GM19468 (cell line): ENCODE measurements at regions not wholly inside any gene's neighbourhood (a gene's known extent, or its start where the extent isn't known, plus 50 kb on each side); places are given as distances from the start of the nearest gene placed in this dataset.
"Not testable (repeated sequence)": the region's sequence is repeated elsewhere in the genome, so short reads cannot be mapped to it uniquely, and the experiment has no call there.

ENCODE experiments used
- ATAC-seq: cut with Tn5 transposase; IDR thresholded peaks from one replicate; pipeline ENCODE4 v1.9.1; 2021; ENCODE audit warnings: mild to moderate bottlenecking, moderate library complexity, moderate number of reproducible peaks; ENCODE audit not compliant: unreplicated experiment; ENCODE audit errors: extremely low read depth

GRCh38 chr18:73384246-73384645 is 516.5 kb upstream of the NETO1 start:
- ATAC-seq, result no peak

- ATAC-seq, result no peak
Measured at GRCh38 chr18:73381699-73382036, 513.9 kb upstream of the NETO1 start.

- ATAC-seq, result no peak
Measured at GRCh38 chr18:73381016-73381698, 513.4 kb upstream of the NETO1 start.

- no peak for ATAC-seq
Measured at GRCh38 chr18:73366713-73367112, 498.9 kb upstream of the NETO1 start.

- no peak for ATAC-seq
Measured at GRCh38 chr18:73365018-73365417, 497.2 kb upstream of the NETO1 start.

GRCh38 chr18:73355121-73355520 is 487.3 kb upstream of the NETO1 start:
- ATAC-seq, result no peak

GRCh38 chr18:73352546-73352945 is 484.8 kb upstream of the NETO1 start:
- ATAC-seq, result no peak

GRCh38 chr18:73340135-73340977 is 472.6 kb upstream of the NETO1 start:
- ATAC-seq, result peak; percentile 27

- ATAC-seq, result no peak
Measured at GRCh38 chr18:73331212-73331772, 463.5 kb upstream of the NETO1 start.

GRCh38 chr18:73330106-73330505 is 462.3 kb upstream of the NETO1 start:
- not testable (repeated sequence) for ATAC-seq

GRCh38 chr18:73324187-73324831 is 456.5 kb upstream of the NETO1 start:
- not testable (repeated sequence) for ATAC-seq

- ATAC-seq, result no peak
Measured at GRCh38 chr18:73318739-73319479, 451.1 kb upstream of the NETO1 start.

- ATAC-seq, result no peak
Measured at GRCh38 chr18:73316513-73316912, 448.7 kb upstream of the NETO1 start.

GRCh38 chr18:73315381-73315780 is 447.6 kb upstream of the NETO1 start:
- ATAC-seq, result no peak

- no peak for ATAC-seq
Measured at GRCh38 chr18:73313476-73313875, 445.7 kb upstream of the NETO1 start.

- no peak for ATAC-seq
Measured at GRCh38 chr18:73296686-73297085, 428.9 kb upstream of the NETO1 start.

GRCh38 chr18:73292156-73292555 is 424.4 kb upstream of the NETO1 start:
- ATAC-seq, result no peak

- no peak for ATAC-seq
Measured at GRCh38 chr18:73288813-73289212, 421.0 kb upstream of the NETO1 start.

GRCh38 chr18:73286584-73286983 is 418.8 kb upstream of the NETO1 start:
- ATAC-seq, result no peak

GRCh38 chr18:73283788-73284187 is 416.0 kb upstream of the NETO1 start:
- no peak for ATAC-seq
